Astrocyte (in vitro differentiated cells and primary cell): ENCODE measurements at regions not wholly inside any gene's neighbourhood (a gene's known extent, or its start where the extent isn't known, plus 50 kb on each side); places are given as distances from the start of the nearest gene placed in this dataset.

Experiments used
- DNase-seq: peaks from one replicate; pipeline ENCODE4 v3.0.0-alpha.2; 2010; ENCODE audit warnings: low read depth
- FAIRE-seq: peaks from 2 replicates; lab custom pipeline; 2011; peaks lifted over from hg19 to GRCh38; lab: Jason Lieb, UNC
- H2AFZ ChIP-seq: 2 replicates; pipeline ENCODE4 v1.6.0; 2012; ENCODE audit warnings: low read depth, low read length, inconsistent platforms
- H3K27ac ChIP-seq: 2 replicates; pipeline ENCODE4 v1.5.1; 2011; ENCODE audit warnings: low read depth, low read length, inconsistent platforms
- H3K27me3 ChIP-seq: 2 replicates; pipeline ENCODE4 v1.6.0; 2011; ENCODE audit warnings: low read length, inconsistent platforms; ENCODE audit not compliant: insufficient read depth
- H3K36me3 ChIP-seq: 2 replicates; pipeline ENCODE4 v1.5.1; 2011; ENCODE audit warnings: low read length, inconsistent platforms; ENCODE audit not compliant: insufficient read depth
- H3K4me1 ChIP-seq: 2 replicates; pipeline ENCODE4 v1.5.1; 2011; ENCODE audit warnings: low read length, inconsistent platforms; ENCODE audit not compliant: insufficient read depth
- H3K4me2 ChIP-seq: 2 replicates; pipeline ENCODE4 v1.6.0; 2012; ENCODE audit warnings: low read length, inconsistent platforms
- H3K4me3 ChIP-seq: 2 replicates; pipeline ENCODE4 v1.5.1; 2011; ENCODE audit warnings: low read depth, mild to moderate bottlenecking, low read length, inconsistent platforms; ENCODE audit not compliant: insufficient read depth
- H3K79me2 ChIP-seq: 2 replicates; pipeline ENCODE4 v1.6.0; 2012; ENCODE audit warnings: mild to moderate bottlenecking, low read length, inconsistent platforms; ENCODE audit not compliant: insufficient read depth
- H3K9ac ChIP-seq: 2 replicates; pipeline ENCODE4 v1.6.0; 2012; ENCODE audit warnings: mild to moderate bottlenecking, low read length, inconsistent platforms
- H3K9me3 ChIP-seq: 2 replicates; pipeline ENCODE4 v1.5.1; 2012; ENCODE audit warnings: low read depth, mild to moderate bottlenecking, low read length, inconsistent platforms; ENCODE audit not compliant: insufficient read depth
- H4K20me1 ChIP-seq: 2 replicates; pipeline ENCODE4 v1.6.0; 2012; ENCODE audit warnings: low read length, inconsistent platforms; ENCODE audit not compliant: insufficient read depth
- H3K27ac Mint-ChIP-seq: one replicate; pipeline ENCODE4 v1.8.0; 2021; ENCODE audit warnings: mild to moderate bottlenecking, mixed read lengths; ENCODE audit not compliant: unreplicated experiment
- H3K27me3 Mint-ChIP-seq: one replicate; pipeline ENCODE4 v1.8.0; 2021; ENCODE audit warnings: low read depth, mixed read lengths; ENCODE audit not compliant: unreplicated experiment
- H3K36me3 Mint-ChIP-seq: one replicate; pipeline ENCODE4 v1.8.0; 2021; ENCODE audit warnings: low read depth, mixed read lengths; ENCODE audit not compliant: unreplicated experiment
- H3K4me1 Mint-ChIP-seq: one replicate; pipeline ENCODE4 v1.8.0; 2021; ENCODE audit warnings: low read depth, mixed read lengths; ENCODE audit not compliant: unreplicated experiment
- H3K4me3 Mint-ChIP-seq: one replicate; pipeline ENCODE4 v1.8.0; 2021; ENCODE audit warnings: mild to moderate bottlenecking, moderate library complexity, mixed read lengths; ENCODE audit not compliant: unreplicated experiment
- H3K9me3 Mint-ChIP-seq: one replicate; pipeline ENCODE4 v1.8.0; 2021; ENCODE audit warnings: mild to moderate bottlenecking, mixed read lengths; ENCODE audit not compliant: unreplicated experiment
- EZH2 ChIP-seq: IDR thresholded peaks from 2 replicates; pipeline ENCODE4 v1.6.1; 2012; ENCODE audit warnings: mild to moderate bottlenecking, low read length, inconsistent platforms; ENCODE audit not compliant: insufficient read depth
- TF ChIP-seq, protein P1 (sequence below): IDR thresholded peaks from 2 replicates; pipeline ENCODE4 v1.5.1; 2011; ENCODE audit warnings: low read depth, mild to moderate bottlenecking, inconsistent platforms, low read length, moderate library complexity; ENCODE audit not compliant: insufficient read depth

DNA sequence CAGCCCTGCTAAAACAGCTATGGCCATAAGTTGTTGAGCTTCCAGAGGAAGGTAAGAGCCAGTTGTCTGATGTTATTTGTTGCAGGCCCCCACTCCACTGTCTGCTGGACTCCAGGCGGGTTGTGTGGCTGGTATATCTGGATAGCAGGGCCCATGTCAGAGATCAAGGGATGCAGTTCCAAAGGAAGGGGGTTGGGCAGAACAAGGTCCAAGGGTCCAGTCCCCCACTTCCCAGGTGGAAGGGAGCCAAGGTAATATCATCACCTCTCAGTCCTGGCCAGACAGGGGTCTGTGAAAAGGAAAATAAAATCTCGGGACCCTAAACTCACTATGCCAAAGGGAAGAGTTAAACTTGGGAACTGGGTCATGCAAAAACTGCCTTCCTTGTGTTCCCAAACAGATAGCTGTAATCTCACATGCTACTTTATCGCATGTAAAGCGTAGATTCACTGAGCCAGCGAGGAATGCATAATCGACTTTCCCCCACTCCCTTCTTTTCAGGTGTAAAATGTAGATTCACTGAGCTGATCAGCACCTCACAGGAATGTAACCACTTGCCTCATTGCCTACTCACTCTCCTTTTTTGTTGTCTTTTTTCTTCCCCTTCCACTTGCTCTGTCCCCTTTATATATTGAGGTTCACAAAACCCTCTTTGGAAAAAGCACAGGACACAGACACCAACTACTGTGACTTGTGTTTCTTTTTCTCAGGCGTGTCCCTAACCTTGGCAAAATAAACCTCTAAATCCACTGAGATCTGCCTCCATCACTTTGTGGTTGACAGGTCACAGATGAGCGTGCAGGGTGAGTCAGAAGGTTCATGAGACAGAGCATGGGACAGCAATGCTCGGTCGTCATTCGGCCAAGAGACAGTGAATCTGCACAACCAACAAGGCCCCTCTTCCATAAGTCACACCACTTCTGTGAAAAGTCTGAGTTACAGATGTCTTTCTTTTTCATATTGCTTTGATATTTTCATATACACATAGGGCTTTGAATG is 255.3 kb upstream of the SIX2 start:
- Histone ChIP-seq H3K27ac (no peak overlapping the region), H3K4me3 (no peak overlapping the region), H3K79me2 (no peaks in the 10 kb centered on the region), H4K20me1 (no peaks in the 10 kb centered on the region), H3K9ac (no peak overlapping the region), H3K4me1 (no peaks in the 10 kb centered on the region), H3K4me2 (no peak overlapping the region), H3K36me3 (no peaks in the 10 kb centered on the region), H2AFZ (no peak overlapping the region), H3K9me3 (no peaks in the 10 kb centered on the region), H3K27me3 (no peaks in the 10 kb centered on the region)
- H3K36me3 Mint-ChIP-seq: peaks cover 4% of the 10 kb centered on the region
- H3K4me1 Mint-ChIP-seq: peaks cover 11% of the 10 kb centered on the region
- H3K4me3 Mint-ChIP-seq: no peak overlapping the region
- FAIRE-seq (no peak), DNase-seq (no peak)
- H3K27me3 Mint-ChIP-seq: peaks cover 3% of the 10 kb centered on the region
- peak overlapping the region; percentile 71 for H3K27ac Mint-ChIP-seq
- TF ChIP-seq EZH2: no peak
- TF ChIP-seq, protein P1, sequence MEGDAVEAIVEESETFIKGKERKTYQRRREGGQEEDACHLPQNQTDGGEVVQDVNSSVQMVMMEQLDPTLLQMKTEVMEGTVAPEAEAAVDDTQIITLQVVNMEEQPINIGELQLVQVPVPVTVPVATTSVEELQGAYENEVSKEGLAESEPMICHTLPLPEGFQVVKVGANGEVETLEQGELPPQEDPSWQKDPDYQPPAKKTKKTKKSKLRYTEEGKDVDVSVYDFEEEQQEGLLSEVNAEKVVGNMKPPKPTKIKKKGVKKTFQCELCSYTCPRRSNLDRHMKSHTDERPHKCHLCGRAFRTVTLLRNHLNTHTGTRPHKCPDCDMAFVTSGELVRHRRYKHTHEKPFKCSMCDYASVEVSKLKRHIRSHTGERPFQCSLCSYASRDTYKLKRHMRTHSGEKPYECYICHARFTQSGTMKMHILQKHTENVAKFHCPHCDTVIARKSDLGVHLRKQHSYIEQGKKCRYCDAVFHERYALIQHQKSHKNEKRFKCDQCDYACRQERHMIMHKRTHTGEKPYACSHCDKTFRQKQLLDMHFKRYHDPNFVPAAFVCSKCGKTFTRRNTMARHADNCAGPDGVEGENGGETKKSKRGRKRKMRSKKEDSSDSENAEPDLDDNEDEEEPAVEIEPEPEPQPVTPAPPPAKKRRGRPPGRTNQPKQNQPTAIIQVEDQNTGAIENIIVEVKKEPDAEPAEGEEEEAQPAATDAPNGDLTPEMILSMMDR: no peak
- peaks cover 9% of the 10 kb centered on the region for H3K9me3 Mint-ChIP-seq

DNA sequence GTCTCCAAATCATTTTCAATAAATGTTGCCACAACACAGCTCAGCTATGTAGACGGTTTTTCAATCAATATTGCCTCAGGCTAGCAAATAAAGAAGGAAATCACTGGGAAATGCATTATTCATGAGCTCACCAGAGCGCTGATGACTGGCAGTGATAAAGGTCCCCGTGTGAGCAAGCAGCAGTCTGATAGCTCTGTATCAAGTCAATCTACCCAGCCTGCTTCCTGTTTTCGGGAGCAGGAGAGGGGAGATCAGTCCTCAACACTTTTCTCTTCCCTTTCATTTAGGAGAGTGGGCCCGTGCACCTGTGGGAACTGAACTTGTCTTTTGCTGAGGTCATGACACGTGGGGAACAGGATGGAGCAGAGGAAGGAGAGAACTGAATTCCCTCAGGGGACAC is 253.9 kb upstream of the SIX2 start:
- H3K9me3 Mint-ChIP-seq: peaks cover 9% of the 10 kb centered on the region
- Histone ChIP-seq H3K9me3 (no peaks in the 10 kb centered on the region), H2AFZ (no peak overlapping the region), H3K27me3 (no peaks in the 10 kb centered on the region), H3K79me2 (no peaks in the 10 kb centered on the region), H3K4me2 (no peak overlapping the region), H4K20me1 (no peaks in the 10 kb centered on the region), H3K4me1 (no peaks in the 10 kb centered on the region), H3K4me3 (no peak overlapping the region), H3K9ac (no peak overlapping the region), H3K27ac (no peak overlapping the region), H3K36me3 (no peaks in the 10 kb centered on the region)
- H3K36me3 Mint-ChIP-seq: peaks cover 4% of the 10 kb centered on the region
- DNase-seq: no peak
- no peak overlapping the region for H3K27ac Mint-ChIP-seq
- H3K27me3 Mint-ChIP-seq: peaks cover 3% of the 10 kb centered on the region
- TF ChIP-seq, protein P1: no peak
- no peak for TF ChIP-seq EZH2
- peaks cover 20% of the 10 kb centered on the region for H3K4me1 Mint-ChIP-seq
- no peak for FAIRE-seq
- H3K4me3 Mint-ChIP-seq: no peak overlapping the region

DNA sequence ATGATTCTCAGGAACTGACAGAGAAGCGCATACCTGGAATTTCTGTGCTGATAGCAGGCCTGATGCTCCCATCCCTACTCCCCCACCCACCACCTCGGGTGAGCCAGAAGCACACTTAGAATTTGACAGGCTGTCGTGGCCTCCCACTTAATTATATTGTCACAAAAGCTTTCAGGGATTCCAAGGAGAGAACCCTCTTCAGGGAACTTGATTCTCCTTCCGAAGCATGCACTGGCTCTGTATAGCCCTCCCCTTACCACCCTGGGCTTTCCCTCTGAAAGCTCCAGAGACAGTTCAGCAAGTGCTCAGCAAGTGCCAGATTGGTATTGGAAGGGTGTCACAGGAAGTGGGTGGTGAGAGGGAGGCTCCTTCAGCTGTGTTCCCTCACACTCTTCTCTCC is 252.5 kb upstream of the SIX2 start:
- Histone ChIP-seq H3K9me3 (no peaks in the 10 kb centered on the region), H2AFZ (no peak overlapping the region), H4K20me1 (no peaks in the 10 kb centered on the region), H3K4me2 (no peak overlapping the region), H3K27me3 (no peaks in the 10 kb centered on the region), H3K79me2 (no peaks in the 10 kb centered on the region), H3K27ac (no peak overlapping the region), H3K9ac (no peak overlapping the region), H3K4me3 (no peak overlapping the region), H3K4me1 (peaks cover 7% of the 10 kb centered on the region), H3K36me3 (no peaks in the 10 kb centered on the region)
- Mint-ChIP-seq H3K27ac (no peak overlapping the region), H3K9me3 (peaks cover 9% of the 10 kb centered on the region), H3K27me3 (peaks cover 3% of the 10 kb centered on the region), H3K4me3 (no peak overlapping the region), H3K36me3 (peaks cover 4% of the 10 kb centered on the region), H3K4me1 (peaks cover 28% of the 10 kb centered on the region)
- FAIRE-seq (no peak), DNase-seq (no peak)
- TF ChIP-seq, protein P1: no peak
- TF ChIP-seq EZH2: no peak
